Muscle of arm (tissue), 1 donor: ENCODE measurements at regions not wholly inside any gene's neighbourhood (a gene's known extent, or its start where the extent isn't known, plus 50 kb on each side); places are given as distances from the start of the nearest gene placed in this dataset.
A peak's percentile ranks its signal among the peaks of the same experiment; 100 is the strongest.

Source experiments
- DNase-seq: peaks from one replicate; pipeline ENCODE4 v3.0.0-alpha.2; 2013

DNA sequence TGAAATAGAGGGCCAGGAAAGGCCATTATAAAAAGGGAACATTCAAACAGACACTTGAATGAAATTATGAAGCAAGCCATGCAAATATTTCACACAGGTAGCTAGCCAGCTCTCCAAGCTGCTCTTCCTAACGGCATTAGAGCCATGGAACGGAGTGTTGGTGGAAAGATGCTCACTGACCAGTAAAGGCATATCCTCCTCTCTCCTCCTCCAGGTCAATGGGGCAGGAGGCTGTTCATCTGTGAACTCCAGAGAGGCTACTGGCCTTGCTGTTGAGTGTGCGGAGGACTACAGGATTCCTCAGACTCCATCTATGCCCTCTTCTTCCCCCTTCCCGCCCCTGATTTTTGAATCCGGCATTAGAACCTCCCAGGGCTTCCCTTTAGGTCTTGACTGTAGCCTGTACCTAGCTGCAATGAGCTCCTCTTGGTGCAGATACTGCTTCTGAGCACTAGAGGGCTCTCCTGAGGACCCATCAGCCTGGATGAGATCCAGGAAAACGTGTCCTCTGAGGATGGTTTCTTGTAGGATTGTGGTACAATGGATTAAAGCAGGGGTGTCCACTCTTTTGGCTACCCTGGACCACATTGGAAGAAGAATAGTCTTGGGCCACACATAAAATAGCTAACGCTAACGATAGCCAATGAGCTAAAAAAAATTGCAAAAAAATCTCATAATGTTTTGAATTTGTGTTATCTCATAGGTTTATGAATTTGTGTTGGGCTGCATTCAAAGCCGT is 162.2 kb downstream of the SREK1 start:
- peak; percentile 72 for DNase-seq

DNA sequence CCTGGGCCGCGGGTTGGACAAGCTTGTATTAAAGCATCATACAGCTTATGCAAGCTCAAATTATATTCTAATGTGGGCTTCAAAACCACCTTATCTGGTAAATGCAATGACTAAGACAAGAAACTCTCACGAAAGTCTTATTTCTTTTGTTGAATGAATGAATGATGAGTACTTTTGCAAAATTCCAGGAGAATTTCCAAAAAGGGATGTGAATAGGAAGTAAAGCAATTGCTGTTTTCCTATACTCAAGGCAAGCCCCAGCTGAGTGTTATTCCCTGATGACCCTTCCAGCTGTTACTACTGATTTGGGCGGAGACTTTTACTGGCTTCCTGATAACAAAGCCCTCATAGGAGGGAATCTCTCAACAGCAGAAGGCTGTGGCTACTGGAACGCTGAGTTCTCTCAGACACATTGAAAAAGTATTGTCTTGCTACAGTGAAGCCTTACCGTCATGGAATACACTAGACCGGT is 162.8 kb downstream of the SREK1 start:
- peak; percentile 33 for DNase-seq

DNA sequence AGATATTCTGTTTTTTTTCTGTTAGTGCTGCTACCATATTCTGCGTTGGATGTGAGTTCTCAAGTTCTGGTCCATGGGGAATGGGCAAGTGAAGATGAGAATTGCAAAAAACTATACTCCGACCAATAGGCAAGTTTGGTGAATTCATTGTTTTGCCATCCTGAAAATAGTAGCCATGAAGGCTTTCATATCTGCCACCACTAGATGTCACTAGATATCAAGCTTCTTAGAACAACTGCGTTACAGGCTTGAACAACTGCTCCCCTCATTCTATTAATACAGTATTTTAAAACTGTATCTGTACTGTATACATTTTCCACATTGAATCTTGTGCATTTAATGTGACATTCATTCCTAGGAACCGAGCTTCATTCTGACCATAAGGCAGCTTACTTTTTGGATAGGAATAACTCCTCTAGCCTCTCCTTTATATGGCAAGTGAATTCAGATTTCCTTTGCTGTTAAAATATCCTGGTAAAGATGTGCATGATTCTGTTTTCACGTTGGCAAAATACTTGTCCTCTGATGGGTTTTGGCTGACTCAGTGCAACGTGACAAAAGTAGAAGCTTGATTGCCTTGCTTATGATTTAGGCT is 163.6 kb downstream of the SREK1 start:
- DNase-seq: peak; percentile 70

DNA sequence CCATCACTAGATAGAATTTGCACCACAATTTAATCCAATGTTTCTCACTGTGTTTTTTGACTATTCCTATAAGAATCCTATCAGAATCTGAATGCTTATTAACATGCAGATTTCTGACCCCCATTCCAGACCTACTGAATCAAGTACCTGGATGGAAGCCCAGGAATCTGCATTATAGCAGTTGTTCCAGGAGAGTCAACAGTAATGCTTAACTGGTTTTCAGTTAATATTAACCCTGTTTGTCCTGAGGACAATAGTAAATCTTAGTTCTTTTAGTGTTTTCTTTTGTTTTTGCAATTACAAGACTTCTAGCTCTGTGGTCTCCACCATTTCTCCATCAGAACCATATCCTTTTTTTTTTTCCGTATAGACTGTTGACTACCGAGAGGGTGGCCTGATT is 168.2 kb downstream of the SREK1 start:
- DNase-seq: no peak

DNA sequence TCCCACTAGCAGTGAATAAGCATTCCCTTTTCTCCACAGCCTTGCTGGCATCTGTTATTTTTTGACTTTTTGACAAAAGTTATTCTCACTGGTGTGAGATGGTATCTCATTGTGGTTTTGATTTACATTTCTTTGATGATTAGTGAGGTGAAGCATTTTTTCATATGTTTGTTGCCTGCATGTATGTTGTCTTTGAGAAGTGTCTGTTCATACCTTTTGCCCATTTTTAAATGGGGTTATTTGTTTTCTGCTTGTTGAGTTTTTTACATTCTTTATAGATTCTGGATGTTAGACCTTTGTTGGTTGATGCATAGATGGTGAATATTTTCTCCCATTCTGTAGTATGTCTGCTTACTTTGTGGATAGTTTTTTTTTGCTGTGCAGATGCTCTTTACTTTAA is 171.7 kb downstream of the SREK1 start:
- no peak for DNase-seq

DNA sequence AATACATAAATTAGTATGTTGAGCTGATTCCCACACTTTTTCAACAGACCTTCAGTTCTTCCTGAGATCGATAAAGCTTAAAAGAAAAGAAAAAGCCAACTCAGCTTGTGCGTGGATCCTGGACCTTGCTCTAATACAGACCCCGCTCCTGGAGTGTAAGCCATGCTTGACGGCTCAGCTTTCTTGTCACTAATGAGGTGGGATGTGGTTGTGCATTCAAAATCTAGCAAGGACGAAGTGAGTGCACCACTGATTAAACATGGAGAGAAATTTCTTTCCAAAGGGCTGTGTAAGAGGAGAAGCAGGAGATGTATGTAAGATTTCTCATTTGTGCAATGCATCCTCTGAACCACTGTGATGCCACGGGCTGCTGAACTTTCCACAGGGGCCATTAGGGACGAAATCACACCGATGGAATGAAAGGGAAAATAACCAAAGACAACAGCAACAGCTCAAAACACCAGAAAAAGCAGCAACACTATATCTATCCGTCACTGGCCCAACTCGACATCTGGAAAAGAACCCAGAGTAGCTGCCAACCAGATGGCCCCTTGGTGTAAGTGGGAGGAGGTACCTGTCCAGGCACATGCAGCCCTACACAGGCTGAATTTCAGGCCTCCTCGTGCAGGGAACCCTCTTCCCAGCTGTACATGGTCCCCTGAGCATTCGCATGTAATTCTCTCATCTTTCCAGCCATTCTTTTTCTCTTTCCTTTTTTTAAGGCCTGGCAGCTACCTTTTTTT is 178.9 kb downstream of the SREK1 start:
- DNase-seq: no peak

DNA sequence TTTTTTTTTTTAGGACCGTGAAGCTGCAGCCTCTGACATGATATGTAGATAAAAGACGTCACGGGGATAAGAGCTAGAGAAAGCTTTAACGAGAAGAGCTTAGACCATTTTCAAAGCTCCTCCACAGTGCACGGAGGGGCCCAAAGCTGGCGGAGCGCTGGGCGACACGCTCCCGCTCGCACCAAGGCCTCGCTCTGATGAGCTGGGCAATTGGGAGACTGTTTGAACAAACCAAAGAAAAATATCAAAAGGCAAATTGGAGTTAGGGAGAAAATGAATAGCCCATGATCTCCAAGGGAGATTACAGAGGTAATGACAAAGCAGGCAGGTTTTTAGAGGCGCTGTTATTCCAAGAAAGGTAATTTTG is 179.4 kb downstream of the SREK1 start:
- no peak for DNase-seq

DNA sequence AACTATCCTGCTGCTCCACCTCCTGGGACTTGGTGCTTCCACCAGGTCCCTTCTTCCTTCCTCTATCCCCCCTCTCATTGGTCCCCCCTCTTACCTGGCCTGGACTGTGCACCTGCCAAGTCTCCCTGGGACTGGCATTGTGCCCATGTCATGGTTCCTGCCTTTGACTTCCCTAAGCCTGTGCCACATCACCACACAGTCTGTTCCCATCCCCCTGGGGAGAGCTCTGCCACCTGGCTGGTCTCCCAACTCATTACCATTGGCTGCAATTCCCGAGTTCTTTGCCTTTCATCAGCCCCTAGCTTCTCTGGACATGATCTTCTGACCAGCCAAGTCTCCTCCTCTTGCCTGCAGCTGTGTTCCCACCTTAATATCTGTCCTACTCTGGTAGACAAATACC is 180.3 kb downstream of the SREK1 start:
- DNase-seq: no peak

DNA sequence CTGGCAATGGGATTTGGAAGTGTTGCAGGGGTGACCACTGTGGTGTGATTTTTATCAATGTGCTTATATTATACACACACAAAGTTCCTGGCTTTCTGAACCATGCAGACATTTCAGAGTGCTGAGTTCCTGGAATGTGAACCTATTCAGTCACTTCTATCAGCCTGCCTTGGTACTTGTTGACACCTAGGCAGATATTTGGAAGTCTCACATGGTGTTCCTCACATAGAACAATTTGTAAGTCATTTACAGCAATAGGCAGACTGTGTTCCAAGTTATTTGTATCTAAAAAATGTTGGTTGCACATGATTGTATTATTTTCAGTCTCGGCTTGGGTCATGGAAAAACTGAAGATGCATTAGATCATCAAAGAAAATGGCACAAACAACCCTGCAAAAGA is 182.2 kb downstream of the SREK1 start:
- DNase-seq: no peak

DNA sequence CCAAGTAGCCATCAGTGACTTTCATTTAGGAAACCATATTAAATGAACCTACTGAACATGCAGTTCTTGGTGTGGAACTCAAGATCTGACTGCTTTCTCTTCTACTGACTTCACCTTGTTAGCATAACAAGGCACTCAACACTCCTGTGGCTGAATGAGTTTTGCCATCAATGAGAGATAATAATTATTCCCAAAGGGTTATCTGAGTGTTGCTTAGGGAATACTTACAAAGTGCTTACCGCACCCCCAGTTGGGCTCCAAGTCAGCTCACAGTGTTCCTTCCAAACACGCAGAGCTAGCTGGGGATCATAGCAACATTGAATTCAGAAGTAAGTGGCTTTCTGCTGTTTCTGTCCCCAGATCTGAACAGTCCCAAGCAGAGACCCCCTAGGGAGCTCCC is 182.9 kb downstream of the SREK1 start:
- DNase-seq: no peak

DNA sequence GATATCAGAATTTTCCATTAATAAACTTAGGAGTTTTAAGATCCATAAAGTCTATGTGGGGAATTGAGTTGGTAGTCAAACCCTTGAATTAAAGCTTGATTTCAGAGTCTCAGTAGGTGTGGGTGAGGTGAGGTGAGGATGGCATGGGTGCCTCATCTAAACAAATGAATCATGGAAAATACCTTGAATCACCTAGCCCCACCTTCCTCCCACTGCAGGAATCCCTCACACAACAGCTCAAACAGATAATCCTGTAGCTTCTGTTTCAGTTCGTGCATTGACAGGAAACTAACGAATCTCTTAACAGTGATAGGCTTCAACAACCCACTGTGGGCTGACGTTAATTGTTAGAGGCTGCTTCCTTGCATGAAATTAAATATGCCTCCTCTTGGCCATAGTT is 185.0 kb downstream of the SREK1 start:
- DNase-seq: no peak

DNA sequence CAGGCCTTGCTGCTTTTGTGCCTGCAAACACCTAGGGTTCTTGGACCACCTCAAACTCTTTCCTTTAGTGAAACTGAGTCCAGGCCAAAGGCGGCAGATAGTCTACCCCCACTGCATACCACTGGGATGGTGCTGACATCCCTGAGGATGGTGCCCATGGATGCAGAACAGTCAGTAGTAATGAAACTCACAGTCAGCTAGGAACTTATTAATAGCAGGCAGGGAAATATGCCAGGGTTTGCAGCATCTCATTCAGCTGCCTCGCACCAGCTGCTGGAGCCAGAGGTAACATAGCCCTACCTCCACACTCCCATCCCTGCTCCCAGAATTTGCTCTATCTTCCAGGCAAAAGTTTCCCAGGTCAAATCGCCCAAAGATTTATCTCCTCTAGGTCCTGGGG is 189.1 kb downstream of the SREK1 start:
- DNase-seq: no peak

DNA sequence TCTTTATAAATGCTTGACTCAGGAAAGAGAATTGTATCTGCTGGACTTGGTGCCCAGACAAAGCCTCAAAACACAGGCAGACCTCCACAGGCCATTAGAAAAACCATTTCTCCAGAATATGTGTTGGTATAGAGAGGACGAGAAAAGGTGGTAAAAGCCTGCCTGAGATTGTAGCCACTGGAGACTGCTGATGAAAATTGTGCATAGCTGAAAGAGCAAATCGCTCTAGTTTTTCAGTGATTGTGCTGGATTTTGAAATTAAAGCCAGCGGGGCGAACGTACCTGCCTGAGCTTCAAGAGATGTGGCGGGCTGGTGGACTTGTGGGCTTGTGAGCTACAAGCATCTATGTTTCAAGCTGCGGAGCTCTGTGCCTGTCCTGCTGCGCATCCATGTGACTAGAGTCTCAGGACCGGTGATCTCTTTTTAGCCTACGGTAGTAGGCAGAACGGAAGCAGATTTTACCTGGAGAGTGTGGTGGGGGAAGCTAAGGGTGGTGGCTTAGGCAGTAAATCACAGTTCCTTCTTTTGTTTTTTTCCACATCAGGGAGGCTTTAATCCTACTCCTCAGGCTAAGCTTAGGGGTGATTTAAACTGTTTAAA is 193.6 kb downstream of the SREK1 start:
- DNase-seq: no peak

DNA sequence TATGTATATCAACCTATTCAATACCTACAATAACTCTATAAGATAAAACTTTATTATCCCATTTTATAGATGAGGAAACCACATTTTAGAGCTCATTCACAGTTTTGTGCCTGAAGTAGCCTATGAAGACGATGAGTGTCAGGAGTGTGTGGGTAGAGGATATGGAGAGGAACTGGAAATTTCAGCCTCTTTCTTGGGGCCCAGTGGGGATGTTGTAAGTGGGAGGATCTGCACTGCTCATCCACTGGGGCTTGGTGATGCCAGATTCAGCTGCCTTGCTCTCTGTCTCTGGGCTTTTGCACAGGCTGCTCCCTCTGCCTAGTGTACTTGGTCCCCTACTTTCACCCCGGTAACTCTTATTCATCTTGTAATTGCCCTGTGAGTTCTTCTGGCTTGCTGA is 194.7 kb downstream of the SREK1 start:
- DNase-seq: no peak

DNA sequence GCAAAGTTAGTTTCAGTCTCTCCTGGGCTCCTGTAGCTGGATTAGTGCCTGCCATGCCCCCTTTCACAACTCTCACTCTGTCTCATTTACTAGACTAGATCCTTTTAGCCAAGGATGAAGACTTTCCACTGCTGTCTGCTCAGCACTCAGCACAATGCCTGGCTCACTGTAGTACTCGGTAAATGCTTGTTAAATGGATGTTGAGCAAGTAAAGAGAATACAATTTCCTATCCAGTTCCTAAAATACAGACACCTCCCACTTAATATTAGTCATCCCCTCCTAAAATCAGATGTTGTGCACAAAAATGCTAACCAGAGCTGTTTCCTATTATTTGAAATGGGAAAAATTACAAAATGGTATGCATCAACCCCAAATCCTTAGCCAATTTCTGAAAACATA is 195.8 kb downstream of the SREK1 start:
- DNase-seq: no peak

DNA sequence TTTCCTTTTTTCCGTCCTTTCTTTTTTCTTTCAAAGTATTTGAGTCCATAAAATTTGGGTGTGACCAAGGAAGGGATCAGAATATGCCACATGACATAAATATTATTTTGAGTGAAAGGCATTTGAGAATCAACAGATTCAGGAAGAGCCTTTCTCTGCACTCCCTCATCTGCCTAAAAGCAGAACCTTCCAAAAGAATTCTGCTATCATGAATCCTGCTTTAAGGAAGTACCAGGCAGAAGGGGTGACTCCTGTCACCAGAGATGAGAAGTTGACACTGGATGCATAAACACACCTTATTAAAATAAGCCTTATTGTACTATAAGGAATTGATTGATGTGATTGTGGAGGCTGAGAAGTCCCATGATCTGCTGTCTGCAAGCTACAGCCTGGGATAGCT is 196.7 kb downstream of the SREK1 start:
- no peak for DNase-seq

DNA sequence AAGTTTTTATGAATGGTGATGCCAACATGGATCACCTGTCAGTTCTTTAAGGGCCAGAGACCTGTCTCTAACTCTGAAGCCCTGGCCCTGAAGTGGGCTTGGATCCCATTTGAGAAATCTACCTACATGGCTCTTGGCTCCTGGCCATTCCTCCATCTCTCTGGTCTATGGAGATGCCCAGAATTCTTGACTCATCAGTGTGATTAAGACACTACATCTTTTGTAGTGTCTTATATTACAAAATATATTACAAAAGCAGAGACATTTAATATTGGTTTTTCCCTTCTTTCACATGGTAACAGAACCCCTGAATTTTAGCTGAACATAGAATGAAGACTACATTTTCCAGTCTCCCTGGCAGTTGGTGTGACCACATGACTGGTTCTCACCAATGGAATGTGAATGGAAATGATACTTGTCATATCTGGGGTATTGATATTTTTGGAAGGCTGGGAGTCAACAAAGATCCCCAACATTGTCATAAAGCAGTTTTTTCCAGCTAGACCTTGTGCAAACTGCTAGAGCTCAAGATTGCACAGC is 198.3 kb downstream of the SREK1 start:
- DNase-seq: no peak

DNA sequence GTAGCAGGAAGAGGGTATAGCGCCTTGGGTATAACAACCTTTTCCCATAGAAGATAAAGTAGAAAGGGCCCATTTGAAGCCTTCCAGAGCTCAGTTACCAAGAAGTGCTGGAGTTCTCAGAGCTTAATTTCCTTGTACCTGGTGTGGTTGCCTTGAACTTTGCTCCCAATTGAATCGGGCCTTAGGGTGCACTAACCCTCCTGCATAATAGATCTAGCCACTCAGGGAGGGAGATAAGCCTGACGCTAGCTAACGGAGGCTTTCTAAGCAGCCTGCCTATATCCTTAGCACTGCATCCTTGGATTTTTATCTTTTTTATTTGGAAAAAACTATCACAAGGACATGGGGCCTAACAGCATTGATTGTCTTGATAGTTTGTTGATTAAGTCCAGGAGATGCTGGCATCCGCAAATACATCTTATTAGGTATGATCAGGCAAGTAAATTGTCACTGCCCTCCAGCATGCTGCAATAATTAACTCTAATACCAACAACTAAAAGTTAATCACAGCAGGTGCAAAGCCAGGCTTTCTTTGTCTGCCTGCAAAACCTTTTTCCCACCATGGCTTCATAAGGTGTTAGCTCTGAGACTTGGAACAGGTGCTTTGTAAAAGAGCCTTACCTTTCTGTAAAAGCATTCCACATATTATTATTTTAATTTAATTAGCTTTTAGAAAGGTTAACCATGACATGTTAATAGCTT is 199.4 kb downstream of the SREK1 start:
- no peak for DNase-seq

DNA sequence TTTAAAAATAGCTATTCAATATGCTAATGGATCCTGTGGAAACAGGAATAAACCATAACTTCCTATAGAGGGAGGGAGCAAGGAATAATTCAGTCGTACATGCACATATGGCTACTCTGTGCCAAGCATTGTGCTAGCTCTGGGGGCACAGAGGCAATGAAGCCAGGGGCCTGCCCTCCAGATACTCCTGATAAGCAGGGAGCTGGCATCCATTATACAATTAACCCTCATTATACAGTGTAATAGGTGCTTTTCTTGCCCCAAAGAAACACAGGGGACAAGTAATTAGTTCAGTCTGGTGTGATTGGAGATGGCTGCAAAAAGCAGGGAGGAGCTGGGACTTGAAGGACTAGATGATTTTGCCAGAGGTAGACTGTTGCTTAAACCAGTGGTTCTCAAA is 200.4 kb downstream of the SREK1 start:
- DNase-seq: no peak

DNA sequence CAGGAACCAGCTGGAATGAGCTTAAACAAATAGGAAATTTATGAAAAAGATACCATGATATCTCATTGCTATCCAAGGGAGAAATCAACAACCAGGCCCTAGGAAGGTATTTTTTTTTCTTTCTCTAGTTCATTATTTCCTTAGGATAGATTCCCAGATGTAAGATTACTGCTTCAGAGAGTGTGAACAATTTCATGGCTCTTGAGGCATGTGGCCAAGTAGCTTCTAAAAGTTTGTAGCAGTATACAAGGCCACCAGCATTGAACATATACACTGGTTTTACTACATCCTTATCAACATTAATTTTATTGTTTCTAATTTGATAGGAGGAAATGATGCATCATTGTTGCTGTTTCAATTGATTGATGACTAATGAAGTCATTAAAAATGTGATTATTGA is 201.2 kb downstream of the SREK1 start:
- DNase-seq: no peak

DNA sequence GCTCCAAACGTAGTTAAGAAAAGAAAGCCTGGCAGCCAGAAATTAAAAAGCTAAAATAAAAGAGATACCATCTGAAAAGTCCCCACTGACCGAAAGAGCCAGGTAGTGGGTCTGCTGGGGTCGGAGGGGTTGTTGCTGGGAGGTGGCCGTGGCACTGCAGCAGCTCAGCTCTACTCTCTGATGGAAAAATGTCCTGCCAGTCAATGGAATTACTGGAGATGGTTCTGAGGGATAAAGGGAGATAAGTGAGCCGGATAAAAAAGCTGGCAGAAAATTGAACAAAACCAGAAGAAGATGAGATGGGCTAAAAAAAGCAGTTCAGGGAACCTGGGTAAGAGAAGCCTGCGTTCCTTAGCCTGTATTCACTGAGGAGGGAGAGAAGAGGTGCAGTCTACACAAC is 202.8 kb downstream of the SREK1 start:
- no peak for DNase-seq
